ENCODE measurements at regions not wholly inside any gene's neighbourhood (a gene's known extent, or its start where the extent isn't known, plus 50 kb on each side); places are given as distances from the start of the nearest gene placed in this dataset.

GRCh38 chr2:133819906-133820305 lies 251.6 kb upstream of the NCKAP5 start:
- Mint-ChIP-seq H3K4me3 (no peak overlapping the region), H3K27ac (peak overlapping the region; percentile 19; the same call in 1 of the 2 replicates), H3K9me3 (no peaks in the 10 kb centered on the region), H3K4me1 (ENCODE audit: low read depth) (peaks cover 71% of the 10 kb centered on the region), H3K27me3 (ENCODE audit: insufficient read depth) (no peaks in the 10 kb centered on the region), H3K36me3 (ENCODE audit: low read depth) (peaks cover 7% of the 10 kb centered on the region)
- DNase-seq: no peak
- no peak for TF ChIP-seq CTCF (IDR thresholded peaks at IDR 0.05)

- peaks cover 61% of the 10 kb centered on the region for H3K4me1 Mint-ChIP-seq (ENCODE audit: low read depth)
- peaks cover 13% of the 10 kb centered on the region for H3K36me3 Mint-ChIP-seq (ENCODE audit: low read depth)
- no peaks in the 10 kb centered on the region for H3K27me3 Mint-ChIP-seq (ENCODE audit: insufficient read depth)
- peak; percentile 71 for DNase-seq
- H3K27ac Mint-ChIP-seq: peak overlapping the region; percentile 71
- H3K4me3 Mint-ChIP-seq: no peak overlapping the region; the same call in 1 of the 2 replicates
- H3K9me3 Mint-ChIP-seq: peaks cover 6% of the 10 kb centered on the region; the same call in 1 of the 2 replicates
- no peak for TF ChIP-seq CTCF (IDR thresholded peaks at IDR 0.05)
These were observed 253.0 kb upstream of the NCKAP5 start for GRCh38 chr2:133821107-133821760.

- TF ChIP-seq CTCF (IDR thresholded peaks at IDR 0.05): no peak
- H3K4me3 Mint-ChIP-seq: no peak overlapping the region
- peaks cover 6% of the 10 kb centered on the region; the same call in 1 of the 2 replicates for H3K9me3 Mint-ChIP-seq
- H3K27me3 Mint-ChIP-seq (ENCODE audit: insufficient read depth): no peaks in the 10 kb centered on the region
- peaks cover 46% of the 10 kb centered on the region for H3K4me1 Mint-ChIP-seq (ENCODE audit: low read depth)
- no peak overlapping the region for H3K27ac Mint-ChIP-seq
- peaks cover 13% of the 10 kb centered on the region for H3K36me3 Mint-ChIP-seq (ENCODE audit: low read depth)
- DNase-seq: no peak
These were observed 254.4 kb upstream of the NCKAP5 start for GRCh38 chr2:133822517-133823225.

- peaks cover 41% of the 10 kb centered on the region for H3K4me1 Mint-ChIP-seq (ENCODE audit: low read depth)
- no peak for TF ChIP-seq CTCF (IDR thresholded peaks at IDR 0.05)
These were observed 254.9 kb upstream of the NCKAP5 start for GRCh38 chr2:133823226-133823550.

GRCh38 chr2:133824869-133825268 lies 256.6 kb upstream of the NCKAP5 start:
- H3K9me3 Mint-ChIP-seq: peaks cover 6% of the 10 kb centered on the region; the same call in 1 of the 2 replicates

More at GRCh38 chr2:133823226-133823550, 254.9 kb upstream of the NCKAP5 start:
- H3K4me3 Mint-ChIP-seq: no peak overlapping the region
- peaks cover 13% of the 10 kb centered on the region for H3K36me3 Mint-ChIP-seq (ENCODE audit: low read depth)
- no peaks in the 10 kb centered on the region for H3K27me3 Mint-ChIP-seq (ENCODE audit: insufficient read depth)
- no peak overlapping the region for H3K27ac Mint-ChIP-seq
- DNase-seq: no peak
- peaks cover 6% of the 10 kb centered on the region; the same call in 1 of the 2 replicates for H3K9me3 Mint-ChIP-seq

More at GRCh38 chr2:133824869-133825268, 256.6 kb upstream of the NCKAP5 start:
- no peak for TF ChIP-seq CTCF (IDR thresholded peaks at IDR 0.05)
- Mint-ChIP-seq H3K4me1 (ENCODE audit: low read depth) (peaks cover 24% of the 10 kb centered on the region), H3K4me3 (no peak overlapping the region), H3K27me3 (ENCODE audit: insufficient read depth) (no peaks in the 10 kb centered on the region; the same call in 1 of the 2 replicates), H3K27ac (no peak overlapping the region), H3K36me3 (ENCODE audit: low read depth) (peaks cover 5% of the 10 kb centered on the region)
- DNase-seq: no peak
